UCSD-AML1 (cell line): ENCODE measurements at regions not wholly inside any gene's neighbourhood (a gene's known extent, or its start where the extent isn't known, plus 50 kb on each side); places are given as distances from the start of the nearest gene placed in this dataset.

Experiments used
- DNase-seq: peaks from one replicate; lab custom pipeline; 2025; ENCODE audit not compliant: unreplicated experiment; lab: John Stamatoyannopoulos, UW

DNA sequence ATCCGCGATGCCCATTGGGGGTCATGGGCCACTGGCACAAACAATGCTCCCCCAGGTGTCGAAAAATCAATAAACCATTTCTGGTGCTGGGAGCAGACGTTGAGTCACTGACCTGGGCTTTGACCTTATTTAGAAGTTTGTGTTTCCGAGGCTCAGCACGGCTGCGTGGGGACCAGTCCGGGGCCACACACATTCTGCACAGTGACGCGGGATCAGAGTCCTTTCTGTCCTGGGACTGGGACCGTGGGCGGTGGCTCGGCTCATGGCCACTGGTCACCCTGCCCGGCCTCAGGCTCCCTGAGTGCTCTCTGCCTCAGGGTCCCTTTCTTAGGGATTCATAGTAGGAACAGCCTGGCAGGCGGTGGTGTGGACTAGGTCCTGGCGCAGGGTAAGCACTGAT, 1266.0 kb downstream of the BRD1 start:
- DNase-seq: no peak

DNA sequence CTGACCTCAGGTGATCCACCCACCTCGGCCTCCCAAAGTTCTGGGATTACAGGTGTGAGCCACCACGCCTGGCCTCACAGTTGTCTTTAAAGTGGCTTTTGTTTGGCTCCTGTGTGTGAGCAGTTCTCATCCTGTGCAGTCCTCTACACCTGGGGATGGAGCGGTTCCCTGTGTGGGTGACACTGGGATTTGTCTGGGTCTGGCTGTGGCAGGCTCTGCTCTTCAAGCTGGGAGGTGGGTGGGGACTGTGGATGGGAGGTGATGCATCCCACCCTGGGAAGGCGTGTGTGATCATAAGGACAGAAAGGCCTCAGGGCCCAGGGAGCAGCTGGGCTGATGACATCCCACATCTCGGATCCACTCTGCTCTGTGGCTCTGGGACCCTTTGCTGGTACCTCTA, 1266.8 kb downstream of the BRD1 start:
- no peak for DNase-seq

DNA sequence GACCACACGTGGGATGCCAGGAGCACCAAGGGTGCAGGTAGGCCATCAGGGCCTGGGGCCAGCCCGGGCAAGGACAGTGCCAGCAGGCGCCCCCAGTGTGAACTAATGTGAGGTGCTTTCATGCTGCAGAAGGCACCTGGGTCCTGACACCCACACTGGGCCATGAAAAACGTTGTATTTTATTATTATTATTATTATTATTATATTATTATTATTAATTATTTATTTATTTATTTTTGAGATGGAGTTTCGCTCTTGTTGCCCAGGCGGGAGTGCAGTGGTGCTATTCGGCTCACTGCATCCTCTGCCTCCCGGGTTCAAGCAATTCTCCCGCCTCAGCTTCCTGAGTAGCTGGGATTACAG, 1267.3 kb downstream of the BRD1 start:
- no peak for DNase-seq

DNA sequence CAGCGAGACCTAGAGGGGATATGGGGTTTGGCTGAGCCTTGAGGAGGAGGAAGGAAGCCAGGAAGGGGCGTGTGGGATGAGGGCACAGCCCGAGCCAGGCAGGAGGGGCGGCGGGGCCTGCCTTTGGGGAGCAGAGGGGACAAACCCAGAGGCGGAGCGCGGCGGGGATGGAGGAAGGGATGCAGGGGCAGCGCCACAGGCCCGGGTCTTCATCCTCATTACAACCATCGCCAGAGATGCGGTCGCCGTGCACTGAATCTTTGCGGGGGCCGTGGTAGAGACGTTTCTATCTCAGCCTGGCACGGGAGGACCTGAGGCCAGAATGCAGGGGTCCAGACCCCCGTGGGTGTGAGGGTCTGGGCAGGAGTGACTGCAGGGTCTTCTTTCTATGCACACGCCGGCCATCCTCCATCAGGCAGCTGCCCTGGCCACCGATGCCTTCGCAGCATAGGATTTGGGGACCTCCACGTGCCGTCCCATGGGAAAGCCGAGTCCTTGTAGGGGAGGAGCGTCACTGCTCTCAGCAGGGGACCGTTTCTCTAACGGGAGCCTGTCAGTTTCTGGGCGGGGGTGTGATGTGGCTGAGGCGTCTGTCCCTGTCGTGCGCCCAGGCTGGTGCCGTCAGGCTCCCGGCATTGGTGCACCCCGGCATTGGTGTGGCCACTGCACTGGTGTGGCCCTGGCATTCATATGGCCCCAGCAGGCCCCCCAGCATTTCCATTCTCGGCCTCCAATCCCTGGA, 1267.9 kb downstream of the BRD1 start:
- DNase-seq: no peak

DNA sequence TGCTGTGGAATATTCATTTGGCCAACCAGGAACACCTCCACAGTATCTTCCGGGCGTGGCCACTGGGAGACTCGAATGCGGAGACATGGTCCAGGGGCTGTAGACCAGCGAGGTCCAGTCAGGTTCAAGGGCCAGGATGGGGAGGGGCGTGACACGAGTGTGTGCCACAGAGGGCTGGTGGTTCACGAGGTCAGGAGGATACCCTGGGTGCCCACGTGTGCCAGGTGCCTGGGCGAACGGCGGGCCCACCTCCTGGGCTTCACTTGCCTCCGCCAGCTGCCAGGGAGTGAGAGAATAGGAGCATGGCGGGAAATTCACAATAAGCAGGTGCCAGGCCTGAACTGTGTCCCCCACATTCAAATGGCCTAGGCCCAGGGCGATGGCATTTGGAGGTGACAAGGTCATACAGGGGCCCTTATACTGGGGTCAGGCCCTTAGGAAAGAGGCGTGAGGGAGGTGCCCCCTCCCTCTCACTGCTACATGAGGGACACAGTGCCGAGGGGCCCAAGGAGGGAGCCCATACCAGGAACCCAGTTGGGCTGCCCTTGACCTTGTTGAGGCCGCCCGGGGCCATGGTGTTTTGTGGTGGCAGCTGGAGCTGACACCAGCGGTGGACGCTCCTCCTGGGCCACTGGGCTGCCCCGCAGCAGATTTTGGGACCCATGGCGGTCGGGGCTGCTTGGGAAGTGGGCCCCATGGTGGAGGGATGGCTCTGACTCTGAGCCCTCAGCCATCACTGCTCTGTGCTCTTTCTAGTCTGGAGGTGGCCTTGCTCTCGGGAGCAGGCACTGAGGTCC, 1268.9 kb downstream of the BRD1 start:
- DNase-seq: no peak

DNA sequence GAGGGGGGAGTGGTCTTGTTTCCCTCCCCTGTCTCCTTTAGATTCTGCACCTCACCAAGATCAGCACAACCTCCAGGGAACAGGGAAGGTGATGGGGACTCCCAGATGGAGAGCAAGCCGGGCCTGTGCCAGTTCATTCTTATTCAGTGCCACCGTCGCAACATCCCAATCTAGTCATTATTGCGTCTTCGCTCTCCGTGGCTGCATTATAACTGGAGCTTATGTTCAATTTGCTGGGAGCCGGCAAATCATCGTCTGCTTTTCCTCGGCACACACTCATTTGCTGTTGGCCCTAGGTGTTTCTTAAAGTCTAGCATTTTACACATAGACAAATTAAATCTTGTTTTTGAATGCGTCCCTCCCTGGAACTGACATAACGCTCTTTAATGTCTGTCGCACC, 1269.7 kb downstream of the BRD1 start:
- DNase-seq: no peak

DNA sequence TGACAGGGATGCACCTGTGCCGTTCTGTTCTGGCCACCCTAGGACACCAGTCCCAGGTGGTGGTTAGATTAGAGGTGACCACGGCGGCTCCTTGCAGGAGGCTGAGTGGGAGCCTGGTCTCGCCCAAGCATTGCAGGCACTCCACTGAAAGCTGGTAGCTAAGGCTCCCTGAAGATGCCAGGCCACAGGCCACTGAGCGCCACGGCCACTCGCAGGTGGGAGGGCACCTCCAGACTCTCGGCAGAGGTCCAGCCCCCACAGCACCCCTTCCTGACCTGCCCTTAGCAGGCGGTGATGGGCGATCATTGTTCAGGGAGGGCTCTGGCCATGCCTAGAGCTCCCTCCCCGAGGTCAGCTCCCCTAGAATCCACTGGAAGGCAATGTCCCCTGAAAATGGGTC, 1270.2 kb downstream of the BRD1 start:
- no peak for DNase-seq

DNA sequence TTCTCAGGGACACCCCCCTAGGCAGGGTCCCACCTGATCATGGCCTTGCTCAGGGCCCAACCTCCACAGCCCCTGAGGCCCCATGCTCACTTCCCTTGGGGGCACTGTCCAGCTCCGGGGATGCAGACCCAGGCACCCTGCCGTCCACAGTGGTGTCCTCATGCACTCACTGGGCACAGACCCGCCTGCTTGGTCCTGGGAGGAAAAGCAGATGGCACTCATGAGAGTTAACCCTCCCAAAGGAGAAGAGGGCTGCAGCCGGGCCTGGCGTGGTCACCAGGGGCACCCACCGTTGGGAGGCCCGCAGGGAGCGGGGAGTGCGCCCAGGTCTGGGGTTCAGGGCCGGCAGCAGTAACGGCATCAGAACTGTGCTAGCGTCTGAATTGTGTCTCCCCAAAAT, 1270.9 kb downstream of the BRD1 start:
- DNase-seq: no peak

DNA sequence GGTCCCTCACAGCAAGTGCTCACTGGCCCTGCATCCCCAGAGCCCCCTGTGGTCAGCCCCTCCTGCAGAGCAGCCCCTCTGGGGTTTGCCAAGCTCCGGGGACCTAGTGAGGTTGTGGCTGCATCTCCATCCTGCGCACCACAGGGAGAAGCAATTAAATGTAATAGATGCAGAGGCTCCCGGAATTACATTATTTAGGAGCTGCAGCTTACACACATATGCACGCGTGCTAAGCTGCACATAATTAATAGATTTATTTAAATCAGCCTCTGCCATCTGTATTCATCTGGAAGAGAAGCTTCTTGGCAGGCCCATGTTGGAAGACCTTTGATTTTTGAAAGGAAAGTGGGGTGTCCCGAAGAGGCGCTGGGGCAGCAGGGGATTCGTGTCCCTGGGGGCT, 1271.5 kb downstream of the BRD1 start:
- no peak for DNase-seq

DNA sequence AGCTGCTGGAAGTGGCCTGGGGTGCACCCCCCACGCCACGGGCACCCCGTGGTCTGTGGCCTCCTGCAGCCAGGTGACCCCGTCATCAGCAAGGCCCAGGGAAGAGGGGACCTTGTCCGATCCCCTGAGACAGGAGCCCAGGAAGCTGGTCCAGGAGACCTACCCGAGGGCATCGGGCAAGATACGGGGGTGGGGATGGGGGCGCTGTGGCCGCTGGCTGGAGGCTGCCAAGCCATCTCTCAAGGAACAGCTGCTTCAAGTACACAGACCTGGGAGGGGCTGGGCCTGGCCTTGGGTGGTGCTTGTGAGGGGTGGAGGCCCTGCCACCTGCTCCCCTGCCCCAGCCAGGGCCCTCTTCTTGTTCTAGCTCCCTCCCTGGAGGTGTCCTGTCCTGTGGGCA, 1272.1 kb downstream of the BRD1 start:
- no peak for DNase-seq

DNA sequence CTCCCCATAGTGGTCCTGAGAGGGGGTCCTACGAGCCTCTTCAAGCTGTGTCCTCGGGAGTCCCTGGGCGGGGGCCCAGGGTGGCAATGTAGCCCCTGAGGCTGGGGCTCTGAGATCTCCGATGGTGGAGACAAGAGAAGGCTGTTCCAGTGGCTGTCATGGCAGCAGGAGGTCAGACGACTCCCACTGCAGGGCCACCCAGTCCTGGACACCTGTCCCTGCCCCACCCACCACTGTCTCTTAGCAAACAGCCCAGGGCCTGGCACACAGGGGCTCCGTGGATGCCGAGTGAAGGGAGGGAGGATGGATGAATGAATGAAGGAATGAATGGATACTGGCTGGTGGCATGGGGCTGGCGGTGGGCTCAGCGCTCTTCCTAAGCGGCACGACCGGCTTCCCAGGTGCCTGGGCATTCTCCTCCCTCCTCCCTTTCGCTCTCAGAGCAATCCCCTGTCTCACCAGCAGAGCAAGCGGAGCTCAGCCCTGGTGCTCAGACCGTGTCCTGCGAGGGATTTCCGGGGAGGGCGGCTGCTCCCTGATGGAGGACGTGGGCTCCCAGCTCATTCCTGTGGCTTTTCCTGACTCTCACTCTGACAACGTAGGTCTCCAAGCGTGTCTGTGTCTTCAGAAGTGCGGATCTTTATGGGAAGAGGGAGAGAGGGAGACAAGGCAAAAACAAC, 1272.6 kb downstream of the BRD1 start:
- no peak for DNase-seq

DNA sequence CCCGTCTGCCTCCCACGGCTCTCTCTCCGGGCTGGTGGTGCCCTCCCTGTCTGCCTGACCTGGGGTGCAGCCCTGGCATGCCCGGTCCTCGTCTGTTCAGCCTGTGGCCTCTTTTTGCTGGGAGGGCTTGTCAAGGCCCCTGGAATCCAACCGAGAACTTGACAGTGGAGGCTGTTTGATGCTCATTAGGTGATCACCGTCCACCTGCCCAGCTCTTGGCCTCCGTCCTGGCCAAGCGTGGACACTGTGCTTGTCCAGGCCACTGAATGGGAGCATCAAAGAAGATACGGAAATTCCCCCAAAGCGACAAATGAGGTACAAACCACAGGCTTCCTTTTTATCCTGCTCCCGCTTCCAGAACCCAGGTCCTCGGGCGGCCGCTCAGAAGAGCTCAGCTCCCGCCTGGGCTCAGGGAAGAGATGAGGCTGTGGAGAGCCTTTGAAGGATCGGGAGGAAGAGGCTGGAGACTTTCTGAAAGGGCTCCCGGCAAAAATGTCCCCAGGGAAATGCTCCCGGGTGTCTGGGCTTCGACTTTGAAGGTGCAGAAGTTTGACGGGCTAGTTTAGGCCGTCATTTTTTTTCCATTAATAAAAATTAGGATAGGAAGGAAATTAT, 1273.9 kb downstream of the BRD1 start:
- no peak for DNase-seq

DNA sequence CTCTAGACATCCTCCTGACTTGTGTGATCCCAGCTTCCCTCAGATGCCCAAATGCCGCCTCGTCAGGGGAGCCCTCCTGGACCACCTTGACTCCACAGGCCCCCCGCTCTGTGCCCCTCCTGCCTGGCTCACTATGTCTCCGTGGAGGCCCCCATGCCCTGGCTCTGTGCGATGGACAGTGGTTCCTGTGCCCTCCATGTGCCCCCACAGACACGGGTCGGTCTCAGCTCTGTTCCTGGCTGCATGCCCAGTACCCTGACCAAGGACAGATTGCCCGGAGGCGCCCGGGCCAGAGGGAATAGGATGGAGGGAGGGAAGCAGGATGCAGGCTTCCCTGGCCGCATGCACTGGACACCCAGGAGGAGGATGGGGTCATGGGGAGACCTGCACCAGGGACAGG, 1274.6 kb downstream of the BRD1 start:
- no peak for DNase-seq

DNA sequence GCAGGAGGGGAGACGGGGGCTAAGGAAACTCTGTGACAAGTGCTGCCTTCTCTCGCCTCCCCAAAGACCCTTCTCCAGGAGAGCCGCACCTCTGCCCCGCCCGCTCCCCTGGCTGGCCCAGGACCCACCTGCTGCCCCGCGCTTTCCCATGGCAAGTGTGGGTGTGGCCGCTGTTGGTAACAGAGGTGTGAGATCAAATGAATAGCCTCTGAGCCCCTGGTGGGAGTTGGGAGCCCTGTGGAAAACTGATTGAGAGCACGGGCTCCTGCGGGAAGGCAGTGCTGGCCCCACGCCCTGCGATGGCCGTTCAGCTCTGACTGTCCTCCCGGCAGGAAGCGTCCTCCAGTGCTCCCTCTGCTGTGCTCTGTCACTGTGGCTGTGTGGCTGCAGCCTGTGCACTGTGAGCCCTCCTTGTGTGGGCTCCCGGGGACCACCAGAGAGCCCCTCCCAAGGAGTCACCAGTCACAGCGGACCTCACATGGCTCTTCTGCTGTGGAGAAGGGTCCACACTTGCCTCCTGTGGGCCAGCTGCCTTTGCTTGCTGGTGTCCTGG, 1275.9 kb downstream of the BRD1 start:
- no peak for DNase-seq

DNA sequence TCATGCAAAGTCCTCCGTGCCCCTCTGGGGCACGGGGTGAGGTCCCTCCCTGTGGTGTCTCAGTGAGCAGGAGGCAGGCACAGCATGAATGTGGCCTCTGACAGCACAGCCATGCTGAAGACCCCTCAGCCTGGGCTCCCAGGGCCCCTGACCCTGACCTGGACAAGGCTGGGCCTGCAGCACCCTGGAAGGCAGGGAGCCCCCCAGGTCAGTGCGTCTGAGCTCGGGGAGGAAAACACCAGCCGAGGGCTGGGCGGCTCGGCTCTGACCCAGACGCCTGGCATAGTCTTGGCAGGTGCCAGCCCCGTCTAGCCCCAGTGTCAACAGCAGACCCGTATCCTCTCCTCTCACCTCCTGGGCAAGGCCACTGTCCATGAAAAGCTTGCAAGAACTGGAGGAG, 1276.6 kb downstream of the BRD1 start:
- DNase-seq: no peak

DNA sequence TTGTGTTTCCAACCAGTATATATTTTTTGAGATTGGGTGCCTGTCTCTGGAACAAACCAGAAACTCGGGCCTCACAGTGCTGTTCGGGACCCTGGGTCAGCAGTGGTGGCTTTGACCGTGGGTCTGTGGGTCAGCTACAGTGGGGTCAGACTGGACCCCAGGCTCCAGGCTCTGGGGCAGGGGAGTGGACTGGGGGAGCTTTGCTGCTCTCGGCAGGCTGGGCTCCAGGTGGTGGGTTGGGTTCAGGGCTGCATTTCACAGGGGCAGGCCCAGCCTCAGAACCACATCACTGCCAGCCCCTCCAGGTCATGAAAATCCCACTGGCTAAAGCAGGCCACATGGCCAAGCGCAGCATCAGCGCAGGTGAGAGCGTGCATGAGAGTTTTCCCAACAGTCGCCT, 1279.3 kb downstream of the BRD1 start:
- no peak for DNase-seq

DNA sequence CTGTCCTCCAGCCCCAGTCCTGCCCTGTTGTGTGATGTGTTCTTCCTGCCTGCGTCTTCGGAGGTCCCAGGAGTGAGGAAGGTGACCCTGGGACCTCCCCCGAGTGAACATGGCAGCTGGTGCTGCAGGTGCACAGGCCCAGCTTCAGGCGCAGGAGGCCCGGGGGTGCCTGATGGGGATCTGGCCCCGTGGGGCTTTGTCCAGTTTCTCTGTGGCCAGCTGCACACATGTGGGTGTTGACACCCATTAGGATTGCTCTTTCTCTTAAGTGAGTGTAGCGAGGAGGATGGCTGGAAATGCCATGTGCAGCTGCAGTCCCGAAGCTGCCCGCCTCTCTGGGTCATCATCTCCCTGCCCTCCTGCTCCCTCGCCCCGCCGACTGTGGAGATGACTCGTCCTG, 1279.7 kb downstream of the BRD1 start:
- no peak for DNase-seq

DNA sequence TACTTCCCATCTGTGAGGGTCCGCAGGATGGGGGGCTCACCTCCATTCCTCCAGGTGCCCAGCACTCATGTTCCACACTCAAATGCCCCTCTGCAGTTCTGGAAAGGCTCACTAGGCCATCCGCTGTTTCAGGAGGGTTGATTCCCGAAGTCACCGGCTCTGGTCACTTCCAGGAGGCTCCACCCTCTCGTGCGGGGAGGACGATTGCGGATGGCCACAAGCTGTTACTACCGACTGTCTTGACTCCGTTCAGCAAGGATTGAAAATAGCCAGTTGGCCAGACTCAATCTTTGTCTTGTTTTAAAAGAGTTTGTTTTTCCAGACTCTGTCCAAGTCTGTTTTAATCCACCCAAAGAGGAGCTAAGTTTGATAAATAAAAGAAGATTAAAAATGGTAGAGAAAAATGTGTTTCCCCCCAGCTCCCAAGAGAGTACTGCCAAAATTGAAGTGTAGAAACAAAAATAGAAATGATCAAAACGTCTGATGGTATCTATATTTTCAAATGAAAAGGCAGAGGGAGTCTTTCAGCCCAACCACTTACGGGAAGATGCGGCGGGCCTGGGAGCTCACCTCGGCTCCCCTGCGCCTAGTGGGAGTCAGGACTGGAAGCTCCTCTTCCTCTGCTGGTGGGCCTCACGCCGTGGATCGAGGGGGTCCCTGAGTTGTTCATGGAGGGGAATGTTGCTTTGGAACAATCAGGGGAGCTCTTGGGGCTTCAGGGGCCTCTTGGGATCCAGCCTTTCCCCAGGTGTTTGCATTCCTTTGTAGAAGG, 1280.8 kb downstream of the BRD1 start:
- DNase-seq: no peak

DNA sequence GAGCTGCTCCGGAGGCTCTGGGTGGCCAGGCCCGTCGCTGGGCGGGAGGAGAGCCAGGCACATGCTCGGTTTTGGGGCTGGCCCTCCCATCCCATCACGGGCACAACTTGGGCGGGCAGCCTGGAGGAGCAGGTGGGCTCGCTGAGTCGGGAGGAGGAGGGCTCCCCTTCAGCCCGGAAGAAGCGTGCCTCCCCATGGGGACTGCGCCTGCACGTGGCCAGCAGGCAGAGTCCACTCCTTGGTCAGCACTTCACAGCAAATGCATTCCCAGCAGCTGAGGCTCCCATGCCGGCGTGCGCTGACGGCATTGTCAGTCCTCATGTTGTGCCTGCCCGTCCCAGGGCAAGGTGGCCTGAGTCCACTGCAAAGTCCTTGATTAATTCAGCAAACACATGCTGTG, 1281.7 kb downstream of the BRD1 start:
- no peak for DNase-seq

DNA sequence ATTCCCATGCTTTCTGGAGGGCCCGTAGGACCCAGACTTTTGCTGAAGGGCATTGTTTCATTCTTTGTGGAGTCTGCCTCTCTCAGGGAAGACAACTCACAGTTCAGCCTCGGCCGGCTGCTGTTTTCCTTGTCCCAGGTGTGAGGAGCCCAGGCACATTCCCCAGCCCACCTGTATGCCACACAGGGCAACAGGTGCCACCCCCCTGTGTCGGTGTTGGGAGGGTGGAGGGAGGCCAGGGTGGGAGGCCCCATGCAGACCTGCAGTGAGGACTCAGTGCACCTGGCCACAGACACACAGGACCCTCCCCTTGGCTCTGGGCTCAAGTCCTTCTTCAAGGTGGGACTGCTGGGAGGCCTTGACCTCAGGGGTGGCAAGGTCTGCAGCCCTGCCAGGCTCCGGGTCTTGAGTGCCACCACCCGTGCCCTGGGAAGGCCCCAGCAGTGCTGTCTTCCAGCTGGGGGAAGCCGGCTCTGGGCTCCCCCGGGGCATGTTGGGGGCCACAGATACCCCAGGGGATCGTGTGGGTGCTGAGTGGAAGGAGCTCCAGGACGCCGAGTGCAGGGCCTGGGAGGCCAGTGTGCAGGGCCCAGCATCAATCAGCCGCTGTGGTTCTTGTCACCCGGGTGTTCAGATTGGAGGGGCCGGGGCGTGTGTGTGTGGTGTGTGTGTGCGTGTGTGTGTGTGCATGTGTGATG, 1286.1 kb downstream of the BRD1 start:
- no peak for DNase-seq
